ENCODE measurements at regions not wholly inside any gene's neighbourhood (a gene's known extent, or its start where the extent isn't known, plus 50 kb on each side); places are given as distances from the start of the nearest gene placed in this dataset.

DNA sequence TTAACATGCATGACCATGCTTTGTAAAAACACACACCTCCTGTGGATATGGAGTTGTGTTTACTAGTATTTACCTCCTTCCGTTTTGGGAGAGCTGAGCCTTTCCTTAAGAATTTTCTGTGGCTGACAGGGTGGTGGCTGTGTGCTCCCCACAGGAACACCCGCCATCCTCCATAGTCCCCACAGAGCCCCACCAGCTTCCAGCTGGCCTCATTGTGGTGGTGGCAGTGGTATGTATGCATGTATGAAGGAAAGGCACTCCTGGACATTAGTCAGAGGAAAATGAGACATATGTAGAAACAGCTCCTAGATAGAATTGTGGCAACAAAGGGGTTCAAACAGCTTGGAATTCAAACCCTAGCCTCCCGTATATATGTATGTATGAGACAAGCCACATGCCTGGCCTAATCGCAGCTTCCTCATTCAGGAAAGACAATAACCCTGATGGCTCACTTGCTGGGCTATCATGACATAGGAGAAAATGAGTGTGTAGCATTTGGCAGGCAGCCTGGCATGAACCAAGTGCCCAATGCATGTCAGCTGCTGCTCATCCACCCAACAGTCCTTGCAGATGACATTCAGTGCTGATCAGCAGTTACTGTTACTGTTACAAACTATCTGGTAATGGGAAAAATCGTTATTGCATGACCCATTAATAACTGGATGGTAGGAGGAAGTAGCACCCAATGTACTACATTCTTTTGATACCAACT lies 459.7 kb downstream of the EBF1 start:
- Histone ChIP-seq H3K27me3 (replicated peaks; ENCODE audit: control insufficient read depth, insufficient read depth, low read length) (no peaks in the 10 kb centered on the region), H3K4me3 (replicated peaks; ENCODE audit: low read depth, low read length) (no peak overlapping the region), H3K36me3 (ENCODE audit: control insufficient read depth, insufficient read depth, low read length) (no peaks in the 10 kb centered on the region)
- DNase-seq (ENCODE audit: extremely low read depth, insufficient read length), result no peak
- TF ChIP-seq, protein P1, sequence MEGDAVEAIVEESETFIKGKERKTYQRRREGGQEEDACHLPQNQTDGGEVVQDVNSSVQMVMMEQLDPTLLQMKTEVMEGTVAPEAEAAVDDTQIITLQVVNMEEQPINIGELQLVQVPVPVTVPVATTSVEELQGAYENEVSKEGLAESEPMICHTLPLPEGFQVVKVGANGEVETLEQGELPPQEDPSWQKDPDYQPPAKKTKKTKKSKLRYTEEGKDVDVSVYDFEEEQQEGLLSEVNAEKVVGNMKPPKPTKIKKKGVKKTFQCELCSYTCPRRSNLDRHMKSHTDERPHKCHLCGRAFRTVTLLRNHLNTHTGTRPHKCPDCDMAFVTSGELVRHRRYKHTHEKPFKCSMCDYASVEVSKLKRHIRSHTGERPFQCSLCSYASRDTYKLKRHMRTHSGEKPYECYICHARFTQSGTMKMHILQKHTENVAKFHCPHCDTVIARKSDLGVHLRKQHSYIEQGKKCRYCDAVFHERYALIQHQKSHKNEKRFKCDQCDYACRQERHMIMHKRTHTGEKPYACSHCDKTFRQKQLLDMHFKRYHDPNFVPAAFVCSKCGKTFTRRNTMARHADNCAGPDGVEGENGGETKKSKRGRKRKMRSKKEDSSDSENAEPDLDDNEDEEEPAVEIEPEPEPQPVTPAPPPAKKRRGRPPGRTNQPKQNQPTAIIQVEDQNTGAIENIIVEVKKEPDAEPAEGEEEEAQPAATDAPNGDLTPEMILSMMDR (IDR thresholded peaks at IDR 0.05; ENCODE audit: insufficient read depth, low read length, poor library complexity, severe bottlenecking), result no peak

DNA sequence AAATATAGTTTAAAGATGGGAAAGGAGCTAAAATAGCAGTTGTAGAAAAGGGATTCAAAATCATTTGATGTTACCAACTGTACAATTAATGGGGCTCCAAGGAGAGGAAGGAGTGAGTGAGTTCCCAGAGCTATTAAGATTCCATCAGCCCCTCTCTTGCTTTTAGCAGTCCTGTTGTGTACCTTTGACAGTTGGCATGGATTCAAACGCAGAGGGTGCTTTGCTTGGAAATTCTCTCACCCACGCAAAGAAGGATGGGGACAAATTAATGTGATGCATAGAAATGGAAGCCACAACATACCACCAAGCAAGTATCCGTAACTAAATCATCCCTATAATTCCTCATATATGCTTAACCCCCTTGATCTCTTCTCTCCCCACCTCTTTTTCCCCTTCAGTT lies 461.3 kb downstream of the EBF1 start:
- Histone ChIP-seq H3K36me3 (ENCODE audit: control insufficient read depth, insufficient read depth, low read length) (no peaks in the 10 kb centered on the region), H3K27me3 (replicated peaks; ENCODE audit: control insufficient read depth, insufficient read depth, low read length) (no peaks in the 10 kb centered on the region), H3K4me3 (replicated peaks; ENCODE audit: low read depth, low read length) (no peak overlapping the region)
- TF ChIP-seq, protein P1 (IDR thresholded peaks at IDR 0.05; ENCODE audit: insufficient read depth, low read length, poor library complexity, severe bottlenecking), result no peak
- no peak for DNase-seq (ENCODE audit: extremely low read depth, insufficient read length)

DNA sequence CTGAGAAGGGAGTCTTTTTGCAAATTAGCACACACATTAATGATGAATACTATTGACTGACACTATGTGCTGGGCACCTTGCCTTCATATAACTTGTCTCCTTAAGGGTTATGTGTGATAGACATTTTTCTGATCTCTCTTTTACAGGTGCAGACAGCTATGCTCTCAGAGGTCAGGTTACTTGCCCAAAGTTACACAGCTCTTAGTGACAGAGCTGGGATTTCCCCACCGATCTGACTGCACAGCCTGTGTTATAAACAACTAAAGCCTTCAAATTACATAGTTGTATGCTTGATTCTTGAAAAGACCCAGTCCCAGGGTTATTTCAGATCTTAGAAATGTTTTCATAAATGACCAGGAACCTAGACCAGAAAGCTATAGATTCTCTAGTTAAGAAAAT lies 462.7 kb downstream of the EBF1 start:
- no peaks in the 10 kb centered on the region for H3K36me3 ChIP-seq (ENCODE audit: control insufficient read depth, insufficient read depth, low read length)
- TF ChIP-seq, protein P1 (IDR thresholded peaks at IDR 0.05; ENCODE audit: insufficient read depth, low read length, poor library complexity, severe bottlenecking), result no peak

DNA sequence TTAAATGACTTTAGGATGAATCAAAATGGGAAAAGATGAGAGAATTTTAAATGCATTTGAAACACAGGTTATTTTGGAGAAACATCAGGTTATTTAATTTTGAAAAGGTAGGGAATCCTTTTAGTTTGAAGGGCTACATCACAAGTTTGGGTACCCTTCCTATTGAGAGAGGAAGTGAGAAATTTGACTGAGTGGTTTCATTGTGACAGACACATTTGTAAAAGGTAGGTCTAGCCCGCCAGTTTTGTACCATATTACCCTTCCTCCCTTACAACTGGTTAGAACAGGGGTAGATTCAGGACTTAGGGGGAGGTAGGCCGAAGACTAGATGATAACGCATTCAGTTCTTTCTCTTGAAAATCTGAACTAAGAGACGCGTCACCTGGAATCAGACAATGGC lies 464.2 kb downstream of the EBF1 start:
- Histone ChIP-seq H3K36me3 (ENCODE audit: control insufficient read depth, insufficient read depth, low read length) (no peaks in the 10 kb centered on the region), H3K27me3 (replicated peaks; ENCODE audit: control insufficient read depth, insufficient read depth, low read length) (no peaks in the 10 kb centered on the region), H3K4me3 (replicated peaks; ENCODE audit: low read depth, low read length) (no peak overlapping the region)
- TF ChIP-seq, protein P1 (IDR thresholded peaks at IDR 0.05; ENCODE audit: insufficient read depth, low read length, poor library complexity, severe bottlenecking), result no peak
- DNase-seq (ENCODE audit: extremely low read depth, insufficient read length), result no peak

More for the DNA sequence above, 462.7 kb downstream of the EBF1 start:
- Histone ChIP-seq H3K4me3 (replicated peaks; ENCODE audit: low read depth, low read length) (no peak overlapping the region), H3K27me3 (replicated peaks; ENCODE audit: control insufficient read depth, insufficient read depth, low read length) (no peaks in the 10 kb centered on the region)
- no peak for DNase-seq (ENCODE audit: extremely low read depth, insufficient read length)

DNA sequence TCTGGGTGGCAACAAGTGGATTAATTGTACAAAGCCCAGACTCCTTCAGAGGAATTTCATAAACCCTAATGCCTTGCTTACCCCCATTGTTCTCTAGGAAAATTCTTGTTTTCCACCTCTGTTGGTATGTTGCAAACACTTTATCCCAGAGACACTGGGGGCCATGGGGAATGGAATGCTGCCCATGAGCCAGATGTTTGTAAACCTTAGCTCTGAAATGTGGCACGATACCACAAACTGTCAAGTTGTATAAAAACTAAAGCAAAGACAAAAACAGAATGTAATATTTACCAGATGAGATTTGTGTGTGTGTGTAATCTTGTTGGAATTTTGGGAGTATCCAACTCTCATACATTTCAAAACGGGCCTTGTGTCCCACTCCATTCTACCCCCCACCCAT lies 465.0 kb downstream of the EBF1 start:
- TF ChIP-seq, protein P1 (IDR thresholded peaks at IDR 0.05; ENCODE audit: insufficient read depth, low read length, poor library complexity, severe bottlenecking), result no peak
- DNase-seq (ENCODE audit: extremely low read depth, insufficient read length), result no peak
- no peaks in the 10 kb centered on the region for H3K27me3 ChIP-seq (replicated peaks; ENCODE audit: control insufficient read depth, insufficient read depth, low read length)
- H3K4me3 ChIP-seq (replicated peaks; ENCODE audit: low read depth, low read length), result no peak overlapping the region
- no peaks in the 10 kb centered on the region for H3K36me3 ChIP-seq (ENCODE audit: control insufficient read depth, insufficient read depth, low read length)

All from GM06990 (cell line).